ENCODE measurements at regions not wholly inside any gene's neighbourhood (a gene's known extent, or its start where the extent isn't known, plus 50 kb on each side); places are given as distances from the start of the nearest gene placed in this dataset.

DNA sequence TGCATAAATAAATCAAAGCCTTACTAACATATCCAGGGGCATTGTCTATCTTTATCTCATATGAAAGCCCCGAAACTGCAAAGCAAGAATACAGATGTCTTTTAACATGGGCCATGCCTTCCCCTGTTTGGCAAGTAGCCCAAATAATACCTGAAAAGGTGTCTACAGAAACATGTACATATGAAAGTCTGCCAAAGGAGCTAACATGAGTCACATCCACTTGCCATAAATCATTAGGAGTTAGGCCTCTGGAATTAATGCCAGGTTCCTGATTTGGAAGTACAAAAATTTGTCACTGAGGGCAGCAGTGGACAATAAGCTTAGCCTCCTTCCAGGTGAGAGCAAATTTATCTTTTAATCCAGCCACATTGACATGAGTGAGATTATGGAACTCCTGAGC is 85.5 kb upstream of the PGR start:
- WGBS, result 33% methylated on average over 1 of the region's 1 CpG
- intact Hi-C loops (cut with DNase I), result no loop called here
- TF ChIP-seq, protein P1, sequence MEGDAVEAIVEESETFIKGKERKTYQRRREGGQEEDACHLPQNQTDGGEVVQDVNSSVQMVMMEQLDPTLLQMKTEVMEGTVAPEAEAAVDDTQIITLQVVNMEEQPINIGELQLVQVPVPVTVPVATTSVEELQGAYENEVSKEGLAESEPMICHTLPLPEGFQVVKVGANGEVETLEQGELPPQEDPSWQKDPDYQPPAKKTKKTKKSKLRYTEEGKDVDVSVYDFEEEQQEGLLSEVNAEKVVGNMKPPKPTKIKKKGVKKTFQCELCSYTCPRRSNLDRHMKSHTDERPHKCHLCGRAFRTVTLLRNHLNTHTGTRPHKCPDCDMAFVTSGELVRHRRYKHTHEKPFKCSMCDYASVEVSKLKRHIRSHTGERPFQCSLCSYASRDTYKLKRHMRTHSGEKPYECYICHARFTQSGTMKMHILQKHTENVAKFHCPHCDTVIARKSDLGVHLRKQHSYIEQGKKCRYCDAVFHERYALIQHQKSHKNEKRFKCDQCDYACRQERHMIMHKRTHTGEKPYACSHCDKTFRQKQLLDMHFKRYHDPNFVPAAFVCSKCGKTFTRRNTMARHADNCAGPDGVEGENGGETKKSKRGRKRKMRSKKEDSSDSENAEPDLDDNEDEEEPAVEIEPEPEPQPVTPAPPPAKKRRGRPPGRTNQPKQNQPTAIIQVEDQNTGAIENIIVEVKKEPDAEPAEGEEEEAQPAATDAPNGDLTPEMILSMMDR (IDR thresholded peaks at IDR 0.05), result no peak
- no peak for TF ChIP-seq POLR2A (IDR thresholded peaks at IDR 0.05)

DNA sequence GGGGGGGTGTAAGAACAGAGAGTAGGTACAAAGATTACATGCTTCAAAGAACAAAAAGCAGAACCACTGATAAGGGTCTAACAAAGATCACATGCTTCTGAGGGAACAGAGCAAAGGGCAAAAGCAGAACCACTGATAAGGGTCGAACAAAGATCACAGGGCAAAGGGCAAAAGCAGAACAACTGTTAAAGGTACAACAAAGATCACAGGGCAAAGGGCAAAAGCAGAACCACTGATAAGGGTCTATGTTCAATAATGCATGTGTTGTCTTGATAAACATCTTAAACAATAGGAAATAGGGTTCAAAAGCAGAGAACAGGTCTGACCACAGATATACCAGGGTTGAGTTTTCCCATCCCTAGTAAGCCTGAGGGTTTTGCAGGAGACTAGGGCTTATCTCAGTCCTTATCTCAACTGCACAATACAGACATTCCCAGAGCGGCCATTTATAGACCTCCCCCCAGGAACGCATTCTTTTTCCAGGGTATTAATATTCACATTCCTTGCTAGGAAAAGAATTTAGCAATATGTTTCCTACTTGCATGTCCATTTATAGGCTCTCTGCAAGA is 81.9 kb upstream of the PGR start:
- DNase-seq (ENCODE audit: low spot score), result no peak
- 90% methylated on average over 3 of the region's 3 CpGs for WGBS
- Histone ChIP-seq H3K9me3 (no peaks in the 10 kb centered on the region), H3K4me1 (replicated peaks) (no peaks in the 10 kb centered on the region), H3K27me3 (replicated peaks; ENCODE audit: insufficient read depth) (no peaks in the 10 kb centered on the region), H3K36me3 (no peaks in the 10 kb centered on the region), H3K4me3 (no peak overlapping the region), H3K27ac (no peak overlapping the region)
- intact Hi-C loops (cut with DNase I), result no loop called here
- no peak for TF ChIP-seq POLR2AphosphoS5 (IDR thresholded peaks at IDR 0.05)
- TF ChIP-seq, protein P1 (IDR thresholded peaks at IDR 0.05), result no peak
- TF ChIP-seq POLR2A (IDR thresholded peaks at IDR 0.05), result no peak

More for the DNA sequence above, 85.5 kb upstream of the PGR start:
- Histone ChIP-seq H3K27ac (no peak overlapping the region), H3K27me3 (replicated peaks; ENCODE audit: insufficient read depth) (no peaks in the 10 kb centered on the region), H3K9me3 (no peaks in the 10 kb centered on the region), H3K4me3 (no peak overlapping the region), H3K36me3 (no peaks in the 10 kb centered on the region), H3K4me1 (replicated peaks) (no peaks in the 10 kb centered on the region)
- DNase-seq (ENCODE audit: low spot score), result no peak

- Histone ChIP-seq H3K4me3 (no peak overlapping the region), H3K9me3 (no peaks in the 10 kb centered on the region), H3K27me3 (replicated peaks; ENCODE audit: insufficient read depth) (no peaks in the 10 kb centered on the region), H3K27ac (no peak overlapping the region), H3K36me3 (no peaks in the 10 kb centered on the region), H3K4me1 (replicated peaks) (no peaks in the 10 kb centered on the region)
- intact Hi-C loops (cut with DNase I), result no loop called here
- TF ChIP-seq, protein P1 (IDR thresholded peaks at IDR 0.05), result no peak
- TF ChIP-seq POLR2AphosphoS5 (IDR thresholded peaks at IDR 0.05) (no peak), POLR2A (IDR thresholded peaks at IDR 0.05) (no peak)
- no peak for DNase-seq (ENCODE audit: low spot score)
Observed at GRCh38 chr11:101202614-101203013, 73.0 kb upstream of the PGR start.

- Histone ChIP-seq H3K27ac (no peak overlapping the region), H3K36me3 (no peaks in the 10 kb centered on the region)
- 82% methylated on average over 2 of the region's 2 CpGs for WGBS
Observed at GRCh38 chr11:101199416-101199815, 69.8 kb upstream of the PGR start.

DNA sequence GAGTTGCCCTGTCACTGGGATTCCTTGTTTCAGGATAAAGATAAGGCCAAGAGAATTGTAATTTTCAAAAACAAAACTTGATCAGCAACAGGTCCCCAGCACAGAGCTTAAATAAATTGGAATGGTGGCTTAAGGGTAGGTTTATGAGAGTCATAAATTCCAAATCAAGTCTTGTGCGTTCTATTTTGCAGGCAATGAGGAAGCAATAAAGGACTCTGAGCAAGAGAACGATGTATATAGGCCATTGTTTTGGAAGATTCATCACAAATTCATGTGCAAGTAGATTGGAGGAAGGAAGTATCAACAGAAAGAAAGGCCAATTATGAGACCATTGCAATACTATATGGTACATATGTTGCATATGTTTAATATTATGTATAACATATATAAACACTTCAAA is 65.7 kb upstream of the PGR start:
- H3K4me1 ChIP-seq (replicated peaks), result no peaks in the 10 kb centered on the region
- no peak for TF ChIP-seq POLR2AphosphoS5 (IDR thresholded peaks at IDR 0.05)
- TF ChIP-seq, protein P1 (IDR thresholded peaks at IDR 0.05), result no peak
- TF ChIP-seq POLR2A (IDR thresholded peaks at IDR 0.05), result no peak
- no peaks in the 10 kb centered on the region for H3K27me3 ChIP-seq (replicated peaks; ENCODE audit: insufficient read depth)
- H3K4me3 ChIP-seq, result no peak overlapping the region
- 10% methylated on average over 2 of the region's 2 CpGs for WGBS
- no peaks in the 10 kb centered on the region for H3K36me3 ChIP-seq
- H3K27ac ChIP-seq, result no peak overlapping the region
- intact Hi-C loops (cut with DNase I), result no loop called here
- no peaks in the 10 kb centered on the region for H3K9me3 ChIP-seq
- no peak for DNase-seq (ENCODE audit: low spot score)

More at GRCh38 chr11:101199416-101199815, 69.8 kb upstream of the PGR start:
- no peak for DNase-seq (ENCODE audit: low spot score)
- no peaks in the 10 kb centered on the region for H3K4me1 ChIP-seq (replicated peaks)
- H3K9me3 ChIP-seq, result no peaks in the 10 kb centered on the region
- H3K4me3 ChIP-seq, result no peak overlapping the region
- intact Hi-C loops (cut with DNase I), result no loop called here
- no peaks in the 10 kb centered on the region for H3K27me3 ChIP-seq (replicated peaks; ENCODE audit: insufficient read depth)
- no peak for TF ChIP-seq POLR2A (IDR thresholded peaks at IDR 0.05)
- TF ChIP-seq POLR2AphosphoS5 (IDR thresholded peaks at IDR 0.05), result no peak
- TF ChIP-seq, protein P1 (IDR thresholded peaks at IDR 0.05), result no peak

All from prostate gland (tissue), 2 donors.